ENCODE measurements at regions not wholly inside any gene's neighbourhood (a gene's known extent, or its start where the extent isn't known, plus 50 kb on each side); places are given as distances from the start of the nearest gene placed in this dataset.

DNA sequence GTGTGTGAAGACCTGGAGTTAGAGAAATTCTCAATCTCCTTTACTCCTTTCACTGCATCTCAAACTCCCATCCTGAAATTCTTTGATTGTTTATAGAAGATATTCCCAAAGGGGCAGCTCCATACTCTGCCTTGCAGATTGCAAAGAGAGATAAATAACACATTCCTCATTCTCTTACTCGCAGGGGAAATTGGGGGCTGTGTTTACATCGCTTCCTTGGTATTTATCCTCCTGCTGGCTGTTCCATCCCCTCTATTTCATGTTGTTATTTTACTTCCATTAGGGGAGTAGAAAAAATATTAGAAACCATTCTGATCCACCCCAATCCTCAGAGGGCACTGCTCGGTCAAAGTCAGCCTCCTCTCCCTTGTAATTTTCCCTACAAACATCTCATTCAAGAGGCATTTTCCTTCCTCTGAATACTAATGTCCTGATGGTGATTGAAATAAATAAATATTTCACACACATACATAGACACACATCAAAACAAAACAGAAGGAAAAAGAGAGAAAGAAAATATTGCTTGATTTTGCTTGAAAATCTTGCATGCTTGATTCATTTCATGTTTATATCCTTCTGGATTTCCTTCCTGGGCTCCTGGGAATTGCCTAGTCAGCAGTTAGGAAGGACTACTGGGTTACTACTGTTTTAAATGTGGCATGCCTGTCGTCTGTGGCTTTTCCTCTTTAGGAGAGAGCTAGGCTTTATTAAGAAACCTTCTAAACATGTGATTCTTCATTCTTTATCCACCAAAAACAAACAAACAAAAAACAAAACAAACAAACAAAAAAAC is 420.1 kb upstream of the PAPPA start:
- DNase-seq (ENCODE audit: low read depth), result no peak

- DNase-seq (ENCODE audit: low read depth), result no peak
Measured at GRCh38 chr9:115739096-115739875, 414.3 kb upstream of the PAPPA start.

DNA sequence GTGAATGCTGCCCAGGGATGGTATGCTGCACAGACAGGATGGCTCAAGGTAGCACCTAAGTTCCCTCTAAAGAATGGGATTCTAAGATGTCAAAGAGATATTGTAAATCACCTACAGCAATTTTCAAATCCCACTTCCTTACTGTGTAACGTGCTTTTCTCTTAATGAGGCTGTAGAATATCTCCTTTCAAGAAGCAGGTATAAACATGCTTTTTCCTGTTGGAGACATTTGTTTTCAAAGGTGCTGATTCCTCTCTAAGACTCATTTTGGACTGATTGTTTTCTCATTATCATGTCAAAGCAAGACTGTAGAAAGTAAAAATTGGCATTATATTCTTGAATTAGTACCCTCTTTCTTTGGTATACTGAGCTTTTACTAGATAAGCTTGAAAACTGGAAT is 412.6 kb upstream of the PAPPA start:
- no peak for DNase-seq (ENCODE audit: low read depth)

- DNase-seq (ENCODE audit: low read depth), result no peak
Measured at GRCh38 chr9:115743709-115744605, 409.6 kb upstream of the PAPPA start.

DNA sequence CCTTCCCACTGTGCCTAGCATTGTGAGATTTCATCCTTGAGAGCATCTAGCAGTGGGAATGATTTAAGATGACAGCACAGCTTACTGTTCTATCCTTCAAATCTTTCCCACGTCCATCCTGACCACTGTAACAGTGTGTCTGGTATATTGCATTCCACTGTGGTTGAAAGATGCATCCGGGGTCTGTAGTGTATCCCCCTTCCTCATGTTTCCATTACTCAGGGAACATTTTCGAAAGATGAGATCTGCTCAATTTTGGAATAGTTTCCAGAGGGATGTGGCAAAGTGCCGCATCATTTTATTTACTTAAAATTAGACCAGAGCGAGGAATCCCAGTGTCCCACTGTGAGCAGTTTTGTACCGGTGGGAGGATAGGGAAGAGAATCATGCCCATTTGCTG is 407.1 kb upstream of the PAPPA start:
- no peak for DNase-seq (ENCODE audit: low read depth)

DNA sequence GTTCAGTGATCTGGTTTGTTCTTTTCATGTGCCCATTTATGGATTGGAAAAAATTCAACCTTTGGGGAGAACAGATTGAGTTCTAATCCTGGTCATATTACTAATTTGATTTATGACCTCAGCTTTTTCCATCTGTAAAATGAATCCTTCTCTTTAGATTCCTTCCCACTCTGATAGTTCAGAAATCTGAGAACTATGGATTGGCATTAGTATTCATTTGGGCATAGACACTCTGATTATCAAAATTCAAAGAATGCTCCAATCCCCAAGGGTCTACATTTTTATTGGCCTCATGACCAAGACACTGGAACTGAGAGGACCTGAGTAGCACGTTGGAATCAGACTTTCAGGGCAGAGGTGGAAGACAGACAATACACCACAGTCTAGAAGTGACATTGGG is 405.9 kb upstream of the PAPPA start:
- DNase-seq (ENCODE audit: low read depth), result no peak

GRCh38 chr9:115756736-115757135 is 396.9 kb upstream of the PAPPA start:
- DNase-seq (ENCODE audit: low read depth), result no peak

DNA sequence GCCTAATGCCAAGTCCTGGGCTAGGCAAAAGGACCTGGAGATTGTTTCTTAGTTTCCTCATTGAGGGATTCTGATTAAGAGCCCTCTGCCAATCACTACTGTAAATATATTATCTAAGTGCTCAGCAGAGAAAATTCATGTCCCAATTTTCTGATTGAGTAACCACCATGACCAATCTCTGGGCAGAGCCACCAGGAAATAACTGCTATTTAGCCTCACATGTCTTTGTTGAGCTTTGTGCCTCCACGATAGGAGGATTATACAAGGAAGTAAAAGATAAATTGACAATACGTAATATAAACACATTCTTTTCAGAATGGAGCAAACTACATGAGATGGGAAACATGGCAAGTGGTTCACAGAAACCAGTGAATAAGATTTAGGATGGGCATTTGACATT is 396.1 kb upstream of the PAPPA start:
- no peak for DNase-seq (ENCODE audit: low read depth)

DNA sequence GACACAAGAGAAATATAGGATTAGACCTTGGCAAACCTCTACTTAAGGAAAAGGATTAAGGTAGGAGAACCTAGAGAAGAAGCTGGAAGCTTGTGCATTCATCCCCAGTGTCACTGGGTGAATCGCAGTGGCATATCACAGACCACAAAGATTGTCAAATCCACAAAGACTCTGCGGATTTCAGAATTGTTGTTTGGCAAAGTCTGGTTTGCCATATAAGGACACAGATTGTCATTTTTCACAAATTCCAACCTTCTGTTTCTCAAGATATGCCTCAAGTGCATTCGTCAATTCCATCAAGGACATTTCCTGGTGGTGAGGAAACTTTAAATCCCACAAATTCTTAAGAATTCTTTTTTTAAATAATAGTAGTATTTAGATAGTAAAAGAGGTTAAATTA is 395.1 kb upstream of the PAPPA start:
- no peak for DNase-seq (ENCODE audit: low read depth)

DNA sequence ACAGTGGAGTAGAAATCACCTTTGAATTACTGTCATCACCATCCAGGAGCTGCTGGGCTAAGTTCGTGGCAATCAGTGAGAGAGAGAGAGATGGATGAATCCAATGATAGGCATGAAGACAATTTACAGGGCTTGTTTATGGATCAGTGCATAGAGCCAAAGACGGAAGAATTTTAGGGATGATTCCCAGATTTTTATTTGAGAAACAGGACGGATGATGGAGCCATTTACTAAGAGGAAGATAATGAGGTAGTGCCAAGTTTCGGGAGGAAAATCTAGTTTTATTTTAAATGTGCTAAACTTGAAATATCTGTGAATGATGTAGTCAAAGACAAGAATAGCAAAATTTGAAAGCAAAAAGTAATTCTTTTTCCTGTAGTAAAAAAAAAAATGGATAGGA is 394.2 kb upstream of the PAPPA start:
- no peak for DNase-seq (ENCODE audit: low read depth)

GRCh38 chr9:115764645-115765044 is 388.9 kb upstream of the PAPPA start:
- no peak for DNase-seq (ENCODE audit: low read depth)

GRCh38 chr9:115765060-115765459 is 388.5 kb upstream of the PAPPA start:
- DNase-seq (ENCODE audit: low read depth), result no peak

DNA sequence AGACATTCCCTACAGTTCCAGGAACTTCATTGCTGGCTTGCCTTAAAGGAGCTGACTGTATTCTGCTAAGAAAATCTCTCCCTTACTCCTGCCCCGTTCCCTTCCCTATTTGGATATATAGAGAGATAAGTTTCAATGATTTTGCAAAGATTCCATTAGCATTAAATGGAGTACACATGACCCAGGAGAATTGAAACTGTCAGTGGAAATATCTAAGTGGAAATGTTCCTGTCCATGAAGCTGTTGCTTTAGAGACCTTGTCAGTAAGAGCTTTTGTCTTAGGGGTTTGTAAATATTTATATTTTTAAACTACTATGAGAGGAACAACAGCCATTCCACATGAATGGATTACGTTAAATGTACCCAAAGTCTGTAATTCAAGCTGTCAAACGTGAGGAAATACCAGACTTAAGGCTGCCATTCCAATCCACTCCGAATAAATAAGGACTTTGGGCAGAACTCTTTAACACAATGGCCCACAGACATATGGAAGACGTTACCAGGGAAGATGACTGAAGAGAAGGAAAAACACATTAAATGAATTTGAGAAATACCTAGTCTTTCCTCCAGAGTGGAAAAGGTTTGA is 387.1 kb upstream of the PAPPA start:
- no peak for DNase-seq (ENCODE audit: low read depth)

DNA sequence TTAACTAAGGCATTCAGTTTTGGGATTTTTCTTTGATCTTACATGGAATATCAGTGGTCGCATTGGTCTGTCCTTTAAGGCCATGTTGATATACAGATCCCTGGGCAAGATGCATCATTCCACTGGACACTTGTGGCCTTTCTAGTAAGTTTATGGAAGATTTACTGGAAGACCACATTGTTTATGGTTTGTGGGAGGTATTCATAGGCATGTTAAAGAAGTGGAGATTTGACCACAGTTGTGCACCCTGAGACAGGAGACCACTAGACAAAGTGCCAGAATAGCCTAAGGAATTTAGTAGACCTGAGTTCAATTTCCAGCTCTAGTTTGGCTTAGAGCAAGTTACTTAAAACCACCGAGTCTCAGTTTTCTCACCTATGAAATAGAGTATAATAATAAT is 383.1 kb upstream of the PAPPA start:
- no peak for DNase-seq (ENCODE audit: low read depth)

GRCh38 chr9:115775659-115776058 is 377.9 kb upstream of the PAPPA start:
- no peak for DNase-seq (ENCODE audit: low read depth)

- no peak for DNase-seq (ENCODE audit: low read depth)
Measured at GRCh38 chr9:115777610-115778009, 376.0 kb upstream of the PAPPA start.

- DNase-seq (ENCODE audit: low read depth), result no peak
Measured at GRCh38 chr9:115781070-115781736, 372.4 kb upstream of the PAPPA start.

DNA sequence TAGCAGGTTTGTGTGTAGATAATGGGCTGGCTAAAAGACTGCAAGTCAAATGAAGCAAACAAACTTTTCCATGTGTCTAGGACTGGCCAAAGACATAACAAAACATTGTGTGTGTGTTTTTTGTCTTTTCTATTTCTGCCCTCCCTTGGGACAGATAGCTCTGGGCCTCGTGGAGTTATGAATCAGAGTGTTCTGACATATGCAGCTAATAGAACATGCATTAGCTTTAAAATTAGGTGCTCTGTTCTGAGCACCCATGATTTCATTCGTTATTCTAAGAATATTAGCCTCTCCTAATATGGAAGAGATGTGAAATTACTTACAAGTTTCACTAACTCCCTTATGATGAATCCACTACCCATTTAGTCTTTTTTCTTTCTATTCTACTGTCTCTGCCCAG is 367.3 kb upstream of the PAPPA start:
- DNase-seq (ENCODE audit: low read depth), result no peak

GRCh38 chr9:115790520-115790919 is 363.1 kb upstream of the PAPPA start:
- DNase-seq (ENCODE audit: low read depth), result no peak

GRCh38 chr9:115794921-115795475 is 358.6 kb upstream of the PAPPA start:
- DNase-seq (ENCODE audit: low read depth), result no peak

GRCh38 chr9:115799734-115800133 is 353.9 kb upstream of the PAPPA start:
- DNase-seq (ENCODE audit: low read depth), result no peak

Measured in stimulated activated CD8-positive, alpha-beta memory T cell treated with anti-CD3 and anti-CD28 coated beads, Interleukin-4, amount 100 ng/mL, for 24 hours (primary cell).